Ramos (cell line): ENCODE measurements at regions not wholly inside any gene's neighbourhood (a gene's known extent, or its start where the extent isn't known, plus 50 kb on each side); places are given as distances from the start of the nearest gene placed in this dataset.
"Not testable (repeated sequence)": the region's sequence is repeated elsewhere in the genome, so short reads cannot be mapped to it uniquely, and the experiment has no call there.

ENCODE experiments used
- in situ Hi-C: fragments of 300-500 bp; cut with MboI; formaldehyde crosslinking; loops from one replicate; pipeline ENCODE4 v1.14.3; 2022; ENCODE audit warnings: low sequenced_read_pairs; ENCODE audit not compliant: unreplicated experiment

- in situ Hi-C loops, result no loop called here
These were observed 340.8 kb upstream of the SUCLG2 start for GRCh38 chr3:67995206-67995605.

GRCh38 chr3:67986706-67987105 is 332.3 kb upstream of the SUCLG2 start:
- in situ Hi-C loops, result no loop called here

DNA sequence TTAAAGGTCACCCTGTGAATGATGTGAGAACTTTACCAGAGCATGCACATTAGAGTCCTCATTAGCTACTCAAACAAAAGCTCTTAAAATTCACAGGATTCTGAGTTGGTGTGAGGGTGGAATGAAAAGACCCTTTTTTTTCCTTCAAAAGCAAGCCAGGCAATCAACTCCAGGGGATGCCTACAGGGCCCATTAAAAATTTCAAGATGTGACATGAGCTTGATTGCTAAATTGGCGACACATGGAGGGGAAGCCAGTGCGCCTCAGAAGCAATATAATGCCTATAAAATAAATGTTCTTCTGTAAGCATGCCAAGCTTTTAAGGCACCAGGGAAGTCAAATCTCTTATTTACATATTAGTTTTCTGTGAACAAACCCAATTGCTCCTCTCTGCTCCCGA is 328.8 kb upstream of the SUCLG2 start:
- in situ Hi-C loops, result no loop called here

- in situ Hi-C loops, result no loop called here
These were observed 326.7 kb upstream of the SUCLG2 start for GRCh38 chr3:67981077-67981476.

GRCh38 chr3:67979342-67979741 is 324.9 kb upstream of the SUCLG2 start:
- in situ Hi-C loops, result no loop called here

DNA sequence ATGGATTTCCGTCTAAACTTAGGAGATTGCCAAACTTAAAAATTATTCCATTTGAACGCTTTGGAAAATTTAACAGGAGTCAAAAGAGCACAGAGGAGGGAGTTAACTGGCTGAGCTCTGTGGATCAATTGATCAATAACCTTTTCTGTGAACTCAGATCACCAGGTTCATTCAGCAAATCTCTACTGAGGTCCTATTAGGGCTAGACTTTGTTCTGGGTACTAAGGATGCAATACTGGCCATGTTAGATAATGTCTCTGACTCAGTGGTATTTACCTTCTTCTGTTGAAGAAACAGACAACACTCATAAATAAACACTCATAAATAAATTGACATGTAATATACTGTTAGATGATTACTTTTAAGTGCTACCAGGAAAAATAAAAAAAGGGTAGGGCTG is 323.4 kb upstream of the SUCLG2 start:
- in situ Hi-C loops, result no loop called here

GRCh38 chr3:67976663-67977062 is 322.3 kb upstream of the SUCLG2 start:
- in situ Hi-C loops, result no loop called here

DNA sequence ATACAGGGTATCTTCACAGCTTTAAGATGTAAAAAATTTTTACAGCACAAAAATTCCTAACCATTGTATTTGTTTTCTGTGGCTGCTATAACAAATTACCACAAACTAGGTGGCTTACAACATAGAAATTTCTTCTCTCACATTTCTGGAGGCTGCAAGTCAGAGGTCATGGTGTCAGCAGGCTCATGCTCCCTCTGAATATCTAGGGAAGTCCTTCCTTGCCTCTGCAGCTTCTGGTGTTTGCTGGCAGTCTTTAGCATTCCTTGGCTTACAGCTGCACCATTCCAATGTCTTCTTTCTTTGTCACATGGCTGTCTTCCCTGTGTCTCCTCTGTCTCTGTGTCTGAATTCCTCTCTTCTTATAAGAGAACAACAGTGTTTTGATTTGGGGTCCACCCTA is 310.2 kb upstream of the SUCLG2 start:
- in situ Hi-C loops, result no loop called here

GRCh38 chr3:67957268-67957667 is 302.9 kb upstream of the SUCLG2 start:
- in situ Hi-C loops, result no loop called here

DNA sequence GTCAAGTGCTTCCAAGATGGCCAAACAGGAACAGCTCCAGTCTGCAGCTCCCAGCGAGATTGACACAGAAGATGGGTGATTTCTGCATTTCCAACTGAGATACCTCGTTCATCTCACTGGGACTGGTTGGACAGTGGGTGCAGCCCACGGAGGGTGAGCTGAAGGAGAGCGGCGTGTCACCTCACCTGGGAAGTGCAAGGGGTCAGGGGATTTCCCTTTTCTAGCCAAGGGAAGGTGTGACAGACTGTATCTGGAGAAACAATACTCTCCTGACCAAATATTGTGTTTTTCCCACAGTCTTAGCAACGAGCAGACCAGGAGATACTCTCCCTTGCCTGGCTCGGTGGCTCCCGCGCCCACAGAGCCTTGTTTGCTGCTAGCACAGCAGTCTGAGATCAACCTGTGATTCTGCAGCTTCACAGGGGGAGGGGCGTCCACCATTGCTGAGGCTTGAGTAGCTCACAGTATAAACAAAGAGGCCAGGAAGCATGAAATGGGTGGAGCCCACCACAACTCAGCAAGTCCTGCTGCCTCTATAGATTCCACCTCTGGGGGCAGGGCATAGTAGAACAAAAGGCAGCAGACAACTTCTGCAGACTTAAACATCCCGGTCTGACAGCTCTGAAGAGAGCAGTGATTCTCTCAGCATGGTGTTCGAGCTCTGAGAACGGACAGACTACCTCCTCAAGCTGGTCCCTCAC is 293.5 kb upstream of the SUCLG2 start:
- in situ Hi-C loops, result no loop called here

- in situ Hi-C loops, result no loop called here
These were observed 292.0 kb upstream of the SUCLG2 start for GRCh38 chr3:67946436-67946835.

DNA sequence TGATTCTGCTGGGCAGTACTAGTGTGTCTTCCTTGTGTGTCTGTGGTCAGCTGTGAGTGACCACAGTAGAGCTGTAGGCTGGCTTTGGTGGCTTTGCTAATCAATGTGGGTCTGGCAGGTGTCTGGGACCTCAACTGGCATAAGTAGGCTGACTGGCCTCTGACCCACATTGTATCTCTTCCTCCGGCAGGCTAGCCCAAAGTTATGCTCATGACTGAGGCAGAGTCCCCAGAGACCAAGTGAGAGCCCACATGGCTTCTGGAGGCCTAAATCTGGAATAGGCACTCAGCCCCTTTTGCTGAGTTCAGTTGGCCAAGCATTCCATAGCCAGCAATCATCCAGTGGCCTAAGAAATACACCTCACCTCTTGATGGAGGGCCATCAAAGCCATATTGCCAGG is 289.1 kb upstream of the SUCLG2 start:
- in situ Hi-C loops, result no loop called here

- in situ Hi-C loops, result no loop called here
These were observed 287.1 kb upstream of the SUCLG2 start for GRCh38 chr3:67941433-67942030.

DNA sequence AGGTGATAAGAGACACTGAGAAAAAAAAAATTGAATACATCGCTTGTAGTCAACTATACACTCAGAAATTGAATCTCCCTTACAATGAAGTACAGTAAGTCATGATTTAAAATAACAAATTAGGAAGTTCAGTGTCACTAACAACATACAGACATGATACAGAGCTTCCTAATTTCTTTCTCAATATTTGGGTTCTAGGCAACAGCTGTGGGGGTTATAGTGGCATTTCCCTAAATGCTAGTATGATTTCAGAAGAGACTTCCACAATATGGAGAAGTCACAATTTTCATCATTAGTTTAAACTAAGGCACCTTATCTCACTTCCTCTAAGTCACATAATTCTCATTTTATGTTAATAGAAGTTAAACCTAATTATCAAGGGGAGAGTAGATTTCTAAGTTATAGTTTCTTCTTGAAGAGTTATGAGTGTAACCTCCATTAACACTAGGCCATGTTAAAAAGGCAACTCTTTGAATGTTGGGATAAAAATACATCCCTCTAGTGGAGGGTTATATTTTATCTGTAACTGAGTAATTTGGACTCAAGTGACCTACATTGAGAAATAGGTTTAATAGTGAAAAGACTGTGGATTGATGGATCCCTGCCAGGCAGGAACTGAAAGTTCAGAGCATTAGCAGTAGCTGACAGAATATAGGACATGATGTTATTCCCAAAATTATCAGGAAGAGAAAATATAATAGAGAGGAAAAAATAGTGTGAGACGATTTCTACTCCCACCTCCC is 286.0 kb upstream of the SUCLG2 start:
- in situ Hi-C loops, result no loop called here

- in situ Hi-C loops, result no loop called here
These were observed 283.2 kb upstream of the SUCLG2 start for GRCh38 chr3:67937498-67938118.

DNA sequence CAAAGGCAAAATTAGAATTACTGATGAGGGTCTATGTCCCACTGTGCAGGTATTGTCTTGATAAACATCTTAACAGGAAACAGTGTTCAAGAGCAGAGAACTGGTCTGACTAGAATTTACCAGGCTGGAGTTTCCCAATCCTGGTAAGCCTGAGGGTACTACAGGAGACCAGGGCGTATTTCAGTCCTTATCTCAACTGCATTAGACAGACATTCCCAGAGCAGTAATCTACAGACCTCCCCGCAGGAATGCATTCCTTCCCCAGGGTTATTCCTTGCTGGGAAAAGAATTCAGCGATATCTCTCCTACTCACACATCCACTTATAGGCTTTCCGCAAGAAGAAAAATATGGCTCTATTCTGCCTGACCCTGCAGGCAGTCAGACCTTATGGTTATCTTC is 276.0 kb upstream of the SUCLG2 start:
- in situ Hi-C loops, result not testable (repeated sequence)

DNA sequence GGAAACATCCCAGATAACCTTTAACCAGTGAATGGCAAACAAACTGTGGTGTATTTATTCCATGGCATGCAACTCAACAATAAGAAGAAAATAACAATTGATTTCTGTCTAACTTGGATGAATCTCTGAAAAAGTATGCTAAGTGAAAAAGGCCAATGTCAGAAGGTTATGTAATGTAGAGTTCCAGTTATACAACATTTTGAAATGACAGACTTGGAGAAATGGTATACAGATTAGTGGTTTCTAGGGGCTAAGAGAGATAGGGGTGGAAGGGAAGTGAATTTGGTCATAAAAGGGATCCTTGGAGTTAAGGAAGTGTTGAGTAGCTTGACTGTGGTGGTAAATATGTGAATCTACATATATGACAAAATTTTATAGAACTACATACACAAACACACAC is 269.4 kb upstream of the SUCLG2 start:
- in situ Hi-C loops, result no loop called here

DNA sequence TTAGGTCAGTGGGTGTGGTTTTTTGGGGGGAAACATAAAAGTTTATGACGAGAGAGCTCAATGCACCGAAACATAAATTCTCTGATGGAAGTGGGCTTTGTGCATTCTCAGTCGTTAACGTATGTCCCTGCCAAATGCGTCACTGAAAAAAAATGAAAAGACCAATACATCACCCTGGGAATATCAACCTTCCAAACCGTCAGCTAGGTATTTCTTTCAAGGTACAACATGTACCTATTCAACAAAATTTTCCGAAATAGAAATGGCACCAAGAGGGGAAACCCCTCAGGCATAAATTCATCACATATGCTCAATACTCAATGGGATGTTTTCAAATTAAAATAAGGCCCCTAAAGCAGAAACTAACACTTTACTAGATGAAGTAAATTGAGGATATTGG is 266.6 kb upstream of the SUCLG2 start:
- in situ Hi-C loops, result no loop called here

DNA sequence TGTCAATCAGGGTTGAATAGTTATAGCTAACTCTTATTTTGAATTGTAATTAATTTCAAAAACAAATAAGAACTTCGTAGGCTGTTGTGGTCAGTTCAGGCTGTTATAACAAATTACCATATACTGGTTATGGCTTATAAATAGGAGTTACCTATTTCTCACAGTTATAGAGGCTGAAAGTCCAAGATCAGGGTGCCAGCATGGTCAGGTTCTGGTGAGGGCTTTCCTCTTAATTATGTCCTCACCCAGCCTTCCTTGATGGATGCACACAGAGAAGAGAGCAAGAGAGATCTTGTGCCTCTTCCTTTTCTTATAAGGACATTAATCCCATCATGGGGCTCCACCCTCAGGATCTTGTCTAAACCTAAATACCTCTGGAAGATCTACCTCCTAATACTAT is 265.9 kb upstream of the SUCLG2 start:
- in situ Hi-C loops, result no loop called here

DNA sequence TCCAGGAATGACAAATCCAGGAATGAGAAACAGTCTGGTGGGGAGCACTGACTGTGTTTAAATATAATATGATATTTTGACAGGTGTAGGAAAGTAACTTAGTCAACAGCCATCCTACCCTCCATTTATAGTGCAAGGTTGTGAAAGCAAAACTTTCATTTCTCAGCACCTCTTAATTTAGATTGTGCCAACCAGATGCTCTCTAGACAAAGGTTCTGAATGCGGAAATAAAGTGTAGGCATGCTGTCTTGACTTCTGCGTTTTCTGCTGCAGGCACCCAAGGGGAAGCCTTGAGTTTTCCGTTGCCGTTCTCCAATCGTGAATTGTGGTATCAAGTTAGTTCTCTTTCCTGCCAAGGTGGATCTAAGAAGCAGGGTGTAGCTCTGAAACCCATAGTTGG is 261.9 kb upstream of the SUCLG2 start:
- in situ Hi-C loops, result no loop called here

GRCh38 chr3:67907735-67908134 is 253.3 kb upstream of the SUCLG2 start:
- in situ Hi-C loops, result no loop called here
